ENCODE measurements at regions not wholly inside any gene's neighbourhood (a gene's known extent, or its start where the extent isn't known, plus 50 kb on each side); places are given as distances from the start of the nearest gene placed in this dataset.

DNA sequence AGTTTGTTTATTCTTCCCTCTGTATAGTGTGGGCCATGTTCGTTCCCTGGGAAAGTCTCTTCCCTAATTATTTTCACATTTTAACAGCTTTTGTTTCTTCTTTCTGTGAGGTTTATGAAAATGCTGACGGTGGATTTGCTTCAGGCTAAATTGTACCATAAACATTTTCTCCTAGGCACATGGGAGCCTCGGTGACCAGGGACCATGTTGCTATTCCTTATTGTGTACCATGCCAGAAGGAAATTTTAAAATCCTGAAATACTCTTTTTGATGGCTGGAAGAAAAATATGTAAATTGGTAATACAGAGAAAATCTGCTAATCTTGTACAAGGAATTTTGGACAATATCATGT, 230.1 kb upstream of the JUN start:
- TF ChIP-seq, protein P1, sequence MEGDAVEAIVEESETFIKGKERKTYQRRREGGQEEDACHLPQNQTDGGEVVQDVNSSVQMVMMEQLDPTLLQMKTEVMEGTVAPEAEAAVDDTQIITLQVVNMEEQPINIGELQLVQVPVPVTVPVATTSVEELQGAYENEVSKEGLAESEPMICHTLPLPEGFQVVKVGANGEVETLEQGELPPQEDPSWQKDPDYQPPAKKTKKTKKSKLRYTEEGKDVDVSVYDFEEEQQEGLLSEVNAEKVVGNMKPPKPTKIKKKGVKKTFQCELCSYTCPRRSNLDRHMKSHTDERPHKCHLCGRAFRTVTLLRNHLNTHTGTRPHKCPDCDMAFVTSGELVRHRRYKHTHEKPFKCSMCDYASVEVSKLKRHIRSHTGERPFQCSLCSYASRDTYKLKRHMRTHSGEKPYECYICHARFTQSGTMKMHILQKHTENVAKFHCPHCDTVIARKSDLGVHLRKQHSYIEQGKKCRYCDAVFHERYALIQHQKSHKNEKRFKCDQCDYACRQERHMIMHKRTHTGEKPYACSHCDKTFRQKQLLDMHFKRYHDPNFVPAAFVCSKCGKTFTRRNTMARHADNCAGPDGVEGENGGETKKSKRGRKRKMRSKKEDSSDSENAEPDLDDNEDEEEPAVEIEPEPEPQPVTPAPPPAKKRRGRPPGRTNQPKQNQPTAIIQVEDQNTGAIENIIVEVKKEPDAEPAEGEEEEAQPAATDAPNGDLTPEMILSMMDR (IDR thresholded peaks at IDR 0.05) = no peak
- TF ChIP-seq POLR2A (IDR thresholded peaks at IDR 0.05) = no peak

Data from thyroid gland (tissue), 4 donors.